H1 (cell line): ENCODE measurements at regions not wholly inside any gene's neighbourhood (a gene's known extent, or its start where the extent isn't known, plus 50 kb on each side); places are given as distances from the start of the nearest gene placed in this dataset.

Experiments
- CTCF ChIA-PET: fragments of 300-600 bp; sonication (Branson Sonifier 250); formaldehyde crosslinking; loops from one replicate; lab custom pipeline; 2021; ENCODE audit not compliant: partially characterized antibody; lab: Charles Lee
- POLR2A ChIA-PET: fragments of 300-600 bp; sonication (Branson Sonifier 250); formaldehyde crosslinking; loops from one replicate; lab custom pipeline; 2021; ENCODE audit warnings: inconsistent platforms; ENCODE audit not compliant: partially characterized antibody; lab: Charles Lee
- DNase-seq, 2 experiments: peaks; one replicate each; pipeline versions ENCODE4 v3.0.0 to v3.0.0-alpha.2; 2010 to 2022; ENCODE audit warnings: low spot score in 2 of 2, low read depth in 1 of 2, mixed read lengths in 1 of 2
- FAIRE-seq: peaks from 2 replicates; lab custom pipeline; 2011; peaks lifted over from hg19 to GRCh38; lab: Jason Lieb, UNC
- H2AFZ ChIP-seq: 2 replicates; pipeline ENCODE4 v1.8.1; 2012; ENCODE audit warnings: low read length, inconsistent platforms
- H2AK5ac ChIP-seq: 2 replicates; pipeline ENCODE4 v1.6.1; 2013; ENCODE audit warnings: low read depth, low read length
- H2BK120ac ChIP-seq: replicated peaks from 2 replicates; pipeline ENCODE3; 2013; ENCODE audit warnings: low read depth, low read length, inconsistent platforms
- H2BK12ac ChIP-seq: 2 replicates; pipeline ENCODE4 v1.6.1; 2013; ENCODE audit warnings: low read depth, low read length
- H2BK15ac ChIP-seq: 2 replicates; pipeline ENCODE4 v1.6.1; 2013; ENCODE audit warnings: low read length
- H2BK20ac ChIP-seq: 2 replicates; pipeline ENCODE4 v1.6.1; 2013; ENCODE audit warnings: low read length
- H2BK5ac ChIP-seq: 2 replicates; pipeline ENCODE4 v1.6.1; 2013; ENCODE audit warnings: low read depth, low read length
- H3K14ac ChIP-seq: 2 replicates; pipeline ENCODE4 v1.6.1; 2013; ENCODE audit warnings: inconsistent platforms; ENCODE audit not compliant: insufficient read length
- H3K18ac ChIP-seq: 2 replicates; pipeline ENCODE4 v1.6.1; 2013; ENCODE audit warnings: low read length; ENCODE audit errors: extremely low read depth
- H3K23ac ChIP-seq: 2 replicates; pipeline ENCODE4 v1.6.1; 2013; ENCODE audit warnings: inconsistent platforms; ENCODE audit not compliant: insufficient read length
- H3K23me2 ChIP-seq: 2 replicates; pipeline ENCODE4 v1.6.1; 2013; ENCODE audit warnings: low read depth, low read length
- H3K27ac ChIP-seq: 2 replicates; pipeline ENCODE4 v1.6.1; 2011; ENCODE audit warnings: low read depth, low read length, inconsistent platforms
- H3K27me3 ChIP-seq, 4 experiments: replicated peaks in 1 of 4; 1 replicate in 1 of 4; 2 replicates in 3 of 4; pipeline versions ENCODE4 v1.6.1 to v1.8.1; 2011 to 2013; ENCODE audit warnings: low read length in 3 of 4, mild to moderate bottlenecking in 3 of 4, inconsistent platforms in 2 of 4, mixed read lengths in 2 of 4, moderate library complexity in 1 of 4; ENCODE audit not compliant: control insufficient read depth in 3 of 4, insufficient read depth in 3 of 4; ENCODE audit errors: extremely low read depth in 1 of 4
- H3K36me3 ChIP-seq, 4 experiments: 2 replicates each; pipeline versions ENCODE4 v1.6.1 to v1.8.1; 2011 to 2013; ENCODE audit warnings: mild to moderate bottlenecking in 4 of 4, low read length in 3 of 4, moderate library complexity in 2 of 4, control low read depth in 1 of 4, inconsistent platforms in 1 of 4; ENCODE audit not compliant: insufficient read depth in 4 of 4, control insufficient read depth in 2 of 4
- H3K4ac ChIP-seq: replicated peaks from 2 replicates; pipeline ENCODE3; 2013; ENCODE audit warnings: low read length, low read depth, mixed read lengths, inconsistent platforms; ENCODE audit not compliant: insufficient read length
- H3K4me1 ChIP-seq, 4 experiments: replicated peaks in 1 of 4; 1 replicate in 1 of 4; 2 replicates in 3 of 4; pipeline versions ENCODE4 v1.6.1 to v1.8.1; 2011 to 2013; ENCODE audit warnings: low read length in 3 of 4, inconsistent platforms in 2 of 4, mixed read lengths in 1 of 4; ENCODE audit not compliant: insufficient read depth in 4 of 4, control insufficient read depth in 3 of 4
- H3K4me2 ChIP-seq, 2 experiments: 2 replicates each; pipeline versions ENCODE4 v1.6.1 to v1.8.1; 2011 to 2013; ENCODE audit warnings: low read depth in 2 of 2, low read length in 2 of 2, control low read depth in 1 of 2, inconsistent platforms in 1 of 2, mild to moderate bottlenecking in 1 of 2; ENCODE audit not compliant: insufficient read depth in 1 of 2
- H3K4me3 ChIP-seq, 4 experiments: fragments of 200-600, 300-600 bp in 1 of 4; sonication (generic), shearing (Covaris generic), sonication (Bioruptor Twin) in 1 of 4; 2 replicates each; pipeline versions ENCODE4 v1.5.1 to v1.8.1; 2011 to 2016; ENCODE audit warnings: low read length in 4 of 4, low read depth in 3 of 4, control low read depth in 2 of 4, inconsistent platforms in 2 of 4, mild to moderate bottlenecking in 2 of 4, mixed read lengths in 1 of 4, moderate library complexity in 1 of 4; ENCODE audit not compliant: insufficient read depth in 2 of 4; ENCODE audit errors: extremely low read depth in 1 of 4
- H3K56ac ChIP-seq: replicated peaks from 2 replicates; pipeline ENCODE3; 2013; ENCODE audit warnings: low read depth, mild to moderate bottlenecking, mixed read lengths, low read length, inconsistent platforms; ENCODE audit not compliant: insufficient read length
- H3K79me1 ChIP-seq: 2 replicates; pipeline ENCODE4 v1.6.1; 2013; ENCODE audit warnings: low read depth, low read length, control low read depth
- H3K79me2 ChIP-seq, 2 experiments: 2 replicates each; pipeline versions ENCODE4 v1.6.1 to v1.8.1; 2012 to 2013; ENCODE audit warnings: low read length in 2 of 2, mild to moderate bottlenecking in 2 of 2, inconsistent platforms in 1 of 2; ENCODE audit not compliant: insufficient read depth in 2 of 2, control insufficient read depth in 1 of 2
- H3K9ac ChIP-seq, 4 experiments: replicated peaks in 1 of 4; 1 replicate in 1 of 4; 2 replicates in 3 of 4; pipeline versions ENCODE4 v1.6.1 to v1.8.1; 2011 to 2013; ENCODE audit warnings: low read depth in 3 of 4, low read length in 3 of 4, control low read depth in 2 of 4, mild to moderate bottlenecking in 2 of 4, moderate library complexity in 2 of 4, inconsistent platforms in 1 of 4; ENCODE audit errors: extremely low read depth in 1 of 4
- H3K9me3 ChIP-seq, 2 experiments: 2 replicates each; pipeline versions ENCODE4 v1.6.1 to v1.8.1; 2012 to 2013; ENCODE audit warnings: mild to moderate bottlenecking in 2 of 2, moderate library complexity in 2 of 2, control low read depth in 1 of 2, inconsistent platforms in 1 of 2, low read depth in 1 of 2, low read length in 1 of 2, mixed read lengths in 1 of 2; ENCODE audit not compliant: insufficient read depth in 2 of 2
- H4K20me1 ChIP-seq, 2 experiments: replicated peaks in 1 of 2; 2 replicates each; pipeline versions ENCODE3 to v1.8.1; 2011 to 2013; ENCODE audit warnings: inconsistent platforms in 2 of 2, low read length in 2 of 2, mild to moderate bottlenecking in 1 of 2; ENCODE audit not compliant: insufficient read depth in 2 of 2, control insufficient read depth in 1 of 2
- H4K5ac ChIP-seq: 2 replicates; pipeline ENCODE4 v1.6.1; 2013; ENCODE audit warnings: low read length, low read depth, mixed read lengths, inconsistent platforms; ENCODE audit not compliant: insufficient read length
- H4K8ac ChIP-seq: 2 replicates; pipeline ENCODE4 v1.8.0; 2013; ENCODE audit warnings: mild to moderate bottlenecking, moderate library complexity, low read length, inconsistent platforms; ENCODE audit not compliant: insufficient read depth; ENCODE audit errors: extremely low read depth
- H4K91ac ChIP-seq: replicated peaks from 2 replicates; pipeline ENCODE3; 2013; ENCODE audit warnings: low read length, mixed read lengths, inconsistent platforms; ENCODE audit not compliant: insufficient read length
- RAD21 ChIP-seq, 2 experiments: IDR thresholded peaks in 1 of 2; conservative IDR thresholded peaks in 1 of 2; 2 replicates each; pipeline ENCODE4 v1.6.1; 2011; ENCODE audit warnings: low read depth in 2 of 2, low read length in 2 of 2, improper control_type of control experiment in 1 of 2, inconsistent platforms in 1 of 2, mild to moderate bottlenecking in 1 of 2, moderate library complexity in 1 of 2
- TBP ChIP-seq: IDR thresholded peaks from 2 replicates; pipeline ENCODE4 v1.6.1; 2011; ENCODE audit warnings: low read depth, low read length, improper control_type of control experiment
- WGBS, 2 experiments: shearing (Covaris generic) in 1 of 2; methylation state at CpG; one replicate each; pipeline versions ENCODE4 v1.1.6 to v1.1.7; 2013 to 2015; ENCODE audit warnings: low lambda C conversion rate in 2 of 2, mixed read lengths in 2 of 2, inconsistent platforms in 1 of 2, low coverage in 1 of 2, missing lambda C conversion rate in 1 of 2; ENCODE audit not compliant: insufficient replicate concordance in 2 of 2, insufficient coverage in 1 of 2, insufficient read length in 1 of 2; ENCODE audit errors: extremely low coverage in 1 of 2, missing lambda C conversion rate in 1 of 2; 5-methylcytosine and 5-hydroxymethylcytosine counted together
- TF ChIP-seq, protein P1 (sequence below), 3 experiments: IDR thresholded peaks; 1 replicate in 2 of 3; 2 replicates in 1 of 3; pipeline versions ENCODE4 v1.5.1 to v1.6.1; 2011; ENCODE audit warnings: low read length in 3 of 3, mild to moderate bottlenecking in 3 of 3, inconsistent platforms in 2 of 3, low read depth in 1 of 3, moderate library complexity in 1 of 3; ENCODE audit not compliant: insufficient read depth in 1 of 3; ENCODE audit errors: control extremely low read depth in 1 of 3

GRCh38 chrY:15624928-15625327, 1100.6 kb downstream of the NLGN4Y start:
- no peak overlapping the region for H4K91ac ChIP-seq
- H3K27me3 ChIP-seq = no peaks in the 10 kb centered on the region
- peak; percentile 14 to 24; a peak in 2 of 4 replicates for TF ChIP-seq RAD21 (IDR thresholded peaks at IDR 0.05 in 1 of 2, conservative IDR thresholded peaks at IDR 0.05 in 1 of 2; ENCODE audit: low read depth in 2 of 2, low read length in 2 of 2)
- no peak for TF ChIP-seq TBP
- TF ChIP-seq, protein P1, sequence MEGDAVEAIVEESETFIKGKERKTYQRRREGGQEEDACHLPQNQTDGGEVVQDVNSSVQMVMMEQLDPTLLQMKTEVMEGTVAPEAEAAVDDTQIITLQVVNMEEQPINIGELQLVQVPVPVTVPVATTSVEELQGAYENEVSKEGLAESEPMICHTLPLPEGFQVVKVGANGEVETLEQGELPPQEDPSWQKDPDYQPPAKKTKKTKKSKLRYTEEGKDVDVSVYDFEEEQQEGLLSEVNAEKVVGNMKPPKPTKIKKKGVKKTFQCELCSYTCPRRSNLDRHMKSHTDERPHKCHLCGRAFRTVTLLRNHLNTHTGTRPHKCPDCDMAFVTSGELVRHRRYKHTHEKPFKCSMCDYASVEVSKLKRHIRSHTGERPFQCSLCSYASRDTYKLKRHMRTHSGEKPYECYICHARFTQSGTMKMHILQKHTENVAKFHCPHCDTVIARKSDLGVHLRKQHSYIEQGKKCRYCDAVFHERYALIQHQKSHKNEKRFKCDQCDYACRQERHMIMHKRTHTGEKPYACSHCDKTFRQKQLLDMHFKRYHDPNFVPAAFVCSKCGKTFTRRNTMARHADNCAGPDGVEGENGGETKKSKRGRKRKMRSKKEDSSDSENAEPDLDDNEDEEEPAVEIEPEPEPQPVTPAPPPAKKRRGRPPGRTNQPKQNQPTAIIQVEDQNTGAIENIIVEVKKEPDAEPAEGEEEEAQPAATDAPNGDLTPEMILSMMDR (IDR thresholded peaks at IDR 0.05; ENCODE audit: control extremely low read depth in 1 of 3, insufficient read depth in 1 of 3, low read depth in 1 of 3, low read length in 3 of 3) = peak in 2 of 3 experiments; percentile 9 to 25; a peak in 2 of 4 replicates
- POLR2A ChIA-PET = no interaction called here
- H3K4me2 ChIP-seq = no peak overlapping the region
- H3K4me1 ChIP-seq = no peaks in the 10 kb centered on the region
- CTCF ChIA-PET = interaction anchor here (0.6 to 0.9 kb wide), 2 partner anchors 279 to 406 kb away, joined by 3 read pairs; no protein-coding TSS in a partner anchor
- no peak overlapping the region for H4K5ac ChIP-seq
- no peaks in the 10 kb centered on the region for H3K9me3 ChIP-seq
- H3K4ac ChIP-seq = no peak overlapping the region
- FAIRE-seq = no peak
- H3K79me1 ChIP-seq = no peaks in the 10 kb centered on the region
- H3K23ac ChIP-seq = no peak overlapping the region
- H2BK120ac ChIP-seq = no peak overlapping the region
- no peak overlapping the region for H2BK5ac ChIP-seq
- WGBS, 2 experiments = 50% methylated on average over 2 of the region's 2 CpGs; no CpG with 5 or more reads in 1 of the 2 experiments
- no peak overlapping the region for H3K56ac ChIP-seq
- no peak overlapping the region for H2BK12ac ChIP-seq
- no peaks in the 10 kb centered on the region for H4K20me1 ChIP-seq
- no peaks in the 10 kb centered on the region for H3K23me2 ChIP-seq
- no peak overlapping the region for H3K9ac ChIP-seq
- H2AFZ ChIP-seq = no peak overlapping the region
- H3K4me3 ChIP-seq = no peak overlapping the region
- DNase-seq = no peak
- no peak overlapping the region for H4K8ac ChIP-seq
- no peak overlapping the region for H2AK5ac ChIP-seq
- no peak overlapping the region for H2BK15ac ChIP-seq
- no peaks in the 10 kb centered on the region for H3K36me3 ChIP-seq
- no peak overlapping the region for H2BK20ac ChIP-seq
- no peak overlapping the region for H3K18ac ChIP-seq
- no peak overlapping the region for H3K14ac ChIP-seq
- H3K79me2 ChIP-seq = no peaks in the 10 kb centered on the region
- H3K27ac ChIP-seq = no peak overlapping the region
